HG02610 (cell line): ENCODE measurements at regions not wholly inside any gene's neighbourhood (a gene's known extent, or its start where the extent isn't known, plus 50 kb on each side); places are given as distances from the start of the nearest gene placed in this dataset.

ENCODE experiments used
- ATAC-seq: cut with Tn5 transposase; IDR thresholded peaks from one replicate; pipeline ENCODE4 v1.9.1; 2021; ENCODE audit warnings: mild to moderate bottlenecking, moderate library complexity; ENCODE audit not compliant: unreplicated experiment

GRCh38 chr12:102781117-102781516 lies 135.9 kb downstream of the PAH start:
- no peak for ATAC-seq

- peak; percentile 75 for ATAC-seq
Observed at GRCh38 chr12:102776041-102776440, 141.0 kb downstream of the PAH start.

GRCh38 chr12:102769323-102769916 lies 147.6 kb downstream of the PAH start:
- peak; percentile 68 for ATAC-seq

- ATAC-seq, result no peak
Observed at GRCh38 chr12:102766961-102767360, 150.1 kb downstream of the PAH start.

GRCh38 chr12:102765736-102766135 lies 151.3 kb downstream of the PAH start:
- no peak for ATAC-seq

- ATAC-seq, result no peak
Observed at GRCh38 chr12:102763471-102763870, 153.6 kb downstream of the PAH start.

GRCh38 chr12:102763061-102763460 lies 154.0 kb downstream of the PAH start:
- ATAC-seq, result no peak

GRCh38 chr12:102760322-102760721 lies 156.7 kb downstream of the PAH start:
- ATAC-seq, result no peak

GRCh38 chr12:102759466-102759865 lies 157.6 kb downstream of the PAH start:
- ATAC-seq, result no peak

GRCh38 chr12:102757882-102758226 lies 159.2 kb downstream of the PAH start:
- no peak for ATAC-seq

- no peak for ATAC-seq
Observed at GRCh38 chr12:102757154-102757881, 159.7 kb downstream of the PAH start.

GRCh38 chr12:102756530-102756929 lies 160.5 kb downstream of the PAH start:
- no peak for ATAC-seq

GRCh38 chr12:102755266-102755665 lies 161.8 kb downstream of the PAH start:
- no peak for ATAC-seq

GRCh38 chr12:102753802-102754201 lies 163.2 kb downstream of the PAH start:
- no peak for ATAC-seq

GRCh38 chr12:102748704-102749103 lies 168.3 kb downstream of the PAH start:
- ATAC-seq, result no peak

- no peak for ATAC-seq
Observed at GRCh38 chr12:102746963-102747362, 170.1 kb downstream of the PAH start.

- ATAC-seq, result no peak
Observed at GRCh38 chr12:102745971-102746600, 171.0 kb downstream of the PAH start.

- no peak for ATAC-seq
Observed at GRCh38 chr12:102741196-102741595, 175.8 kb downstream of the PAH start.

GRCh38 chr12:102740141-102740955 lies 176.7 kb downstream of the PAH start:
- ATAC-seq, result no peak

- no peak for ATAC-seq
Observed at GRCh38 chr12:102736328-102736727, 180.7 kb downstream of the PAH start.

GRCh38 chr12:102735104-102735503 lies 181.9 kb downstream of the PAH start:
- ATAC-seq, result peak; percentile 94
